GM23338 (cell line): ENCODE measurements at regions not wholly inside any gene's neighbourhood (a gene's known extent, or its start where the extent isn't known, plus 50 kb on each side); places are given as distances from the start of the nearest gene placed in this dataset.
"Not testable (repeated sequence)": the region's sequence is repeated elsewhere in the genome, so short reads cannot be mapped to it uniquely, and the experiment has no call there.

Source experiments
- ATAC-seq: fragments of 200-7000 bp; cut with Tn5 transposase; 3 replicates; pipeline ENCODE4 v1.9.1; 2020
- DNase-seq: peaks from one replicate; pipeline ENCODE4 v3.0.0-alpha.2; 2015; ENCODE audit warnings: low spot score
- H2AFZ ChIP-seq: fragments of 200-600 bp; sonication (generic); 2 replicates; pipeline ENCODE4 v1.8.0; 2016; ENCODE audit warnings: antibody characterized with exemption, mild to moderate bottlenecking, moderate library complexity
- H3F3A ChIP-seq: fragments of 200-600 bp; sonication (generic); replicated peaks from 2 replicates; pipeline ENCODE4 v1.8.0; 2017; ENCODE audit warnings: antibody characterized with exemption, mixed run types, low read depth
- H3K27ac ChIP-seq: fragments of 200-600 bp; sonication (generic); 2 replicates; pipeline ENCODE4 v1.6.1; 2016; ENCODE audit warnings: low read depth
- H3K27me3 ChIP-seq: fragments of 200-600 bp; sonication (generic); 2 replicates; pipeline ENCODE4 v1.8.0; 2016; ENCODE audit warnings: mild to moderate bottlenecking, mixed run types, moderate library complexity; ENCODE audit not compliant: insufficient read depth
- H3K36me3 ChIP-seq: fragments of 200-600 bp; sonication (generic); 2 replicates; pipeline ENCODE4 v1.8.0; 2016; ENCODE audit warnings: mild to moderate bottlenecking; ENCODE audit not compliant: insufficient read depth
- H3K4me1 ChIP-seq: fragments of 200-600 bp; sonication (generic); 2 replicates; pipeline ENCODE4 v1.8.0; 2016; ENCODE audit warnings: mild to moderate bottlenecking, moderate library complexity; ENCODE audit not compliant: insufficient read depth
- H3K4me2 ChIP-seq: fragments of 200-600 bp; sonication (generic); 2 replicates; pipeline ENCODE4 v1.7.1; 2017; ENCODE audit warnings: mixed run types
- H3K4me3 ChIP-seq: fragments of 200-600 bp; sonication (generic); 2 replicates; pipeline ENCODE4 v1.6.1; 2016; ENCODE audit warnings: mixed run types
- H3K79me2 ChIP-seq: fragments of 200-600 bp; sonication (generic); replicated peaks from 2 replicates; pipeline ENCODE4 v1.8.0; 2017; ENCODE audit warnings: mild to moderate bottlenecking; ENCODE audit not compliant: insufficient read depth
- H3K9me2 ChIP-seq: fragments of 200-600 bp; sonication (generic); 2 replicates; pipeline ENCODE4 v1.8.0; 2017; ENCODE audit not compliant: insufficient read depth
- H4K20me1 ChIP-seq: fragments of 200-600 bp; sonication (generic); replicated peaks from 2 replicates; pipeline ENCODE4 v1.8.0; 2017; ENCODE audit warnings: mild to moderate bottlenecking; ENCODE audit not compliant: insufficient read depth
- H3K27ac Mint-ChIP-seq: 2 replicates; pipeline ENCODE4 v1.8.0; 2020; ENCODE audit warnings: inconsistent platforms, mild to moderate bottlenecking, moderate library complexity, mixed read lengths
- H3K27me3 Mint-ChIP-seq: 3 replicates; pipeline ENCODE4 v1.8.0; 2022; ENCODE audit warnings: low read depth, mild to moderate bottlenecking, moderate library complexity, mixed read lengths, inconsistent platforms; ENCODE audit not compliant: insufficient read depth, poor library complexity
- H3K36me3 Mint-ChIP-seq: 3 replicates; pipeline ENCODE4 v1.8.0; 2021; ENCODE audit warnings: low read depth, mild to moderate bottlenecking, inconsistent platforms, moderate library complexity, mixed read lengths
- H3K4me1 Mint-ChIP-seq: 3 replicates; pipeline ENCODE4 v1.8.0; 2020; ENCODE audit warnings: mild to moderate bottlenecking, inconsistent platforms, mixed read lengths
- H3K4me3 Mint-ChIP-seq: 3 replicates; pipeline ENCODE4 v1.8.0; 2021; ENCODE audit warnings: moderate library complexity, mild to moderate bottlenecking, inconsistent platforms, mixed read lengths
- H3K9me3 Mint-ChIP-seq: 3 replicates; pipeline ENCODE4 v1.8.0; 2020; ENCODE audit warnings: moderate library complexity, mild to moderate bottlenecking, inconsistent platforms, mixed read lengths
- CREB1 ChIP-seq: fragments of 250-450 bp; sonication (Bioruptor Pico); IDR thresholded peaks from 2 replicates; pipeline ENCODE4 v1.5.0; 2020; ENCODE audit warnings: low read depth, mild to moderate bottlenecking, moderate library complexity
- CTCF ChIP-seq, 2 experiments: fragments of 200-600 bp in 1 of 2; sonication (generic) in 1 of 2; conservative IDR thresholded peaks; 2 replicates each; pipeline versions ENCODE4 v1.5.1 to v1.6.1; 2016 to 2017; ENCODE audit warnings: antibody characterized with exemption in 2 of 2, low read depth in 2 of 2, mild to moderate bottlenecking in 2 of 2, moderate library complexity in 1 of 2
- ETS1 ChIP-seq: IDR thresholded peaks from 2 replicates; pipeline ENCODE4 v1.6.1; 2016; ENCODE audit warnings: antibody characterized with exemption
- EZH2 ChIP-seq: fragments of 200-600 bp; sonication (generic); IDR thresholded peaks from one replicate; pipeline ENCODE4 v1.8.0; 2017; ENCODE audit warnings: antibody characterized with exemption, mild to moderate bottlenecking, low read depth; ENCODE audit not compliant: unreplicated experiment
- EZH2phosphoT487 ChIP-seq: fragments of 200-600 bp; sonication (generic); IDR thresholded peaks from one replicate; pipeline ENCODE4 v1.8.1; 2018; ENCODE audit warnings: antibody characterized with exemption; ENCODE audit not compliant: unreplicated experiment
- JUNB ChIP-seq: IDR thresholded peaks from one replicate; pipeline ENCODE4 v1.6.1; 2016; ENCODE audit warnings: antibody characterized with exemption; ENCODE audit not compliant: unreplicated experiment
- NANOG ChIP-seq: IDR thresholded peaks from 2 replicates; pipeline ENCODE4 v1.6.1; 2016; ENCODE audit warnings: antibody characterized with exemption, borderline replicate concordance
- REST ChIP-seq: IDR thresholded peaks from one replicate; pipeline ENCODE4 v1.6.1; 2018; ENCODE audit warnings: antibody characterized with exemption; ENCODE audit not compliant: unreplicated experiment
- STAT1 ChIP-seq: IDR thresholded peaks from one replicate; pipeline ENCODE4 v1.6.1; 2016; ENCODE audit warnings: antibody characterized with exemption; ENCODE audit not compliant: unreplicated experiment
- ZNF114 ChIP-seq: fragments of 250-450 bp; sonication (Bioruptor Pico); IDR thresholded peaks from 2 replicates; pipeline ENCODE4 v1.5.0; 2020; ENCODE audit warnings: mild to moderate bottlenecking, moderate library complexity
- ZNF331 ChIP-seq: fragments of 250-450 bp; sonication (Bioruptor Pico); IDR thresholded peaks from 2 replicates; pipeline ENCODE4 v1.5.0; 2020; ENCODE audit warnings: low read depth, mild to moderate bottlenecking, moderate library complexity

GRCh38 chr15:98295101-98295759, 334.7 kb downstream of the ARRDC4 start:
- not testable (repeated sequence) for H3K36me3 ChIP-seq, H3K9me3 Mint-ChIP-seq, H3K9me2 ChIP-seq, H3K4me2 ChIP-seq, H3K4me3 ChIP-seq, H3K36me3 Mint-ChIP-seq, ATAC-seq, H3K4me1 Mint-ChIP-seq, H3K27ac Mint-ChIP-seq, H3K27ac ChIP-seq, H3K4me3 Mint-ChIP-seq, H3F3A ChIP-seq, H4K20me1 ChIP-seq, H3K79me2 ChIP-seq, H2AFZ ChIP-seq
- DNase-seq = peak; percentile 77
- peaks cover 18% of the 10 kb centered on the region for H3K27me3 Mint-ChIP-seq
- peaks cover 15% of the 10 kb centered on the region; the same call in 1 of the 2 replicates for H3K4me1 ChIP-seq
- peaks cover 17% of the 10 kb centered on the region for H3K27me3 ChIP-seq
- peak; percentile 53 to 66; a peak in 3 of 4 replicates for TF ChIP-seq CTCF (conservative IDR thresholded peaks at IDR 0.05; ENCODE audit: low read depth in 2 of 2)

GRCh38 chr15:98296653-98297052, 336.1 kb downstream of the ARRDC4 start:
- Mint-ChIP-seq H3K36me3 (no peaks in the 10 kb centered on the region), H3K4me1 (peaks cover 10% of the 10 kb centered on the region), H3K9me3 (no peaks in the 10 kb centered on the region), H3K27ac (no peak overlapping the region), H3K27me3 (peaks cover 18% of the 10 kb centered on the region), H3K4me3 (no peak overlapping the region)
- no peaks in the 10 kb centered on the region for H3K36me3 ChIP-seq
- no peaks in the 10 kb centered on the region for H3K9me2 ChIP-seq
- no peak overlapping the region for H3K4me2 ChIP-seq
- no peak overlapping the region for H2AFZ ChIP-seq
- no peak overlapping the region for H3K4me3 ChIP-seq
- no peaks in the 10 kb centered on the region for H3F3A ChIP-seq
- H3K79me2 ChIP-seq = no peaks in the 10 kb centered on the region
- no peak overlapping the region for H3K27ac ChIP-seq
- no peaks in the 10 kb centered on the region for H4K20me1 ChIP-seq
- peaks cover 17% of the 10 kb centered on the region for H3K27me3 ChIP-seq
- no peak for DNase-seq
- H3K4me1 ChIP-seq = peaks cover 15% of the 10 kb centered on the region; the same call in 1 of the 2 replicates
- no peak for ATAC-seq
- TF ChIP-seq ETS1 (no peak), ZNF331 (CRISPR knock-in tag) (no peak), NANOG (no peak), EZH2phosphoT487 (no peak), ZNF114 (no peak), EZH2 (no peak), REST (no peak), CREB1 (CRISPR knock-in tag) (no peak), JUNB (no peak), STAT1 (no peak)
